K562 (cell line): ENCODE measurements at regions not wholly inside any gene's neighbourhood (a gene's known extent, or its start where the extent isn't known, plus 50 kb on each side); places are given as distances from the start of the nearest gene placed in this dataset.

Experiments used
- ASH1L ChIP-seq: fragments of 450-650 bp; IDR thresholded peaks from 2 replicates; pipeline ENCODE4 v1.6.1; 2018; ENCODE audit warnings: borderline replicate concordance, mild to moderate bottlenecking, low read depth; ENCODE audit not compliant: partially characterized antibody
- CTBP1 ChIP-seq: fragments of 450-650 bp; IDR thresholded peaks from 2 replicates; pipeline ENCODE4 v1.6.1; 2016; ENCODE audit warnings: borderline replicate concordance
- GABPA ChIP-seq: fragments of 200-800 bp; sonication (Bioruptor generic); conservative IDR thresholded peaks from 2 replicates; pipeline ENCODE4 v1.6.1; 2016; ENCODE audit warnings: low read depth, missing genetic modification characterization, missing compliant biosample characterization
- KDM1A ChIP-seq, 2 experiments: fragments of 450-650 bp; IDR thresholded peaks; 2 replicates each; pipeline ENCODE4 v1.6.1; 2016; ENCODE audit warnings: mild to moderate bottlenecking in 2 of 2
- MTF1 ChIP-seq: fragments of 250-450 bp; sonication (Bioruptor Pico); IDR thresholded peaks from 2 replicates; pipeline ENCODE4 v1.9.0; 2021; ENCODE audit warnings: moderate library complexity, mild to moderate bottlenecking, inconsistent platforms, borderline replicate concordance
- NELFE ChIP-seq: IDR thresholded peaks from 2 replicates; pipeline ENCODE4 v1.6.1; 2011; ENCODE audit warnings: mild to moderate bottlenecking; ENCODE audit not compliant: insufficient read depth, insufficient read length
- PPARD ChIP-seq: fragments of 250-450 bp; sonication (Bioruptor Pico); IDR thresholded peaks from 2 replicates; pipeline ENCODE4 v1.8.0; 2022; ENCODE audit warnings: inconsistent platforms, mild to moderate bottlenecking, moderate library complexity
- ZNF354B ChIP-seq: fragments of 250-450 bp; sonication (Bioruptor Pico); IDR thresholded peaks from 2 replicates; pipeline ENCODE4 v1.4.0; 2020
- TF ChIP-seq, protein P1 (sequence below): fragments of 450-650 bp; IDR thresholded peaks from 2 replicates; pipeline ENCODE4 v1.6.1; 2016; ENCODE audit warnings: mild to moderate bottlenecking, moderate library complexity
- TF ChIP-seq, protein P2 (sequence below): fragments of 450-650 bp; IDR thresholded peaks from 2 replicates; pipeline ENCODE4 v1.6.1; 2018; ENCODE audit not compliant: partially characterized antibody

DNA sequence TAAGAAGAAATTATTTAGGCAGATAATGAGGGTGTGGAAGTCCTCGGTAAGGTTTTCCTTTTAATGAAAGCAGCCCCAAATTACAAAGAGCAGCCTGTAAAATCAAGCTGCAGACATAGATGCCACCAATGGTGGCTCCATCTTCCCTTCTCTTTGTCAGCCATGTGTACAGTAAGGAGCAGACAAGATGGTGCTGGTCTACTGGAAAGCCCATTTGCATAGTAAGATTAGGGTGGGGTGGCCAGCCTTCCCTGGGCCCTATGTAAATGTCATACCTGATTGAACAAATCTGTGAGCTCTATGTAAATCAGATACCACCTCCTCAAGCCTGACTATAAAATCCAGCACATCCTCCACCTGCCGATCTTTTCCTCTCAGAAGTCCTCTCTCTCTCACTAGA is 154.4 kb upstream of the SERTAD2 start (continued):
- TF ChIP-seq, protein P1, sequence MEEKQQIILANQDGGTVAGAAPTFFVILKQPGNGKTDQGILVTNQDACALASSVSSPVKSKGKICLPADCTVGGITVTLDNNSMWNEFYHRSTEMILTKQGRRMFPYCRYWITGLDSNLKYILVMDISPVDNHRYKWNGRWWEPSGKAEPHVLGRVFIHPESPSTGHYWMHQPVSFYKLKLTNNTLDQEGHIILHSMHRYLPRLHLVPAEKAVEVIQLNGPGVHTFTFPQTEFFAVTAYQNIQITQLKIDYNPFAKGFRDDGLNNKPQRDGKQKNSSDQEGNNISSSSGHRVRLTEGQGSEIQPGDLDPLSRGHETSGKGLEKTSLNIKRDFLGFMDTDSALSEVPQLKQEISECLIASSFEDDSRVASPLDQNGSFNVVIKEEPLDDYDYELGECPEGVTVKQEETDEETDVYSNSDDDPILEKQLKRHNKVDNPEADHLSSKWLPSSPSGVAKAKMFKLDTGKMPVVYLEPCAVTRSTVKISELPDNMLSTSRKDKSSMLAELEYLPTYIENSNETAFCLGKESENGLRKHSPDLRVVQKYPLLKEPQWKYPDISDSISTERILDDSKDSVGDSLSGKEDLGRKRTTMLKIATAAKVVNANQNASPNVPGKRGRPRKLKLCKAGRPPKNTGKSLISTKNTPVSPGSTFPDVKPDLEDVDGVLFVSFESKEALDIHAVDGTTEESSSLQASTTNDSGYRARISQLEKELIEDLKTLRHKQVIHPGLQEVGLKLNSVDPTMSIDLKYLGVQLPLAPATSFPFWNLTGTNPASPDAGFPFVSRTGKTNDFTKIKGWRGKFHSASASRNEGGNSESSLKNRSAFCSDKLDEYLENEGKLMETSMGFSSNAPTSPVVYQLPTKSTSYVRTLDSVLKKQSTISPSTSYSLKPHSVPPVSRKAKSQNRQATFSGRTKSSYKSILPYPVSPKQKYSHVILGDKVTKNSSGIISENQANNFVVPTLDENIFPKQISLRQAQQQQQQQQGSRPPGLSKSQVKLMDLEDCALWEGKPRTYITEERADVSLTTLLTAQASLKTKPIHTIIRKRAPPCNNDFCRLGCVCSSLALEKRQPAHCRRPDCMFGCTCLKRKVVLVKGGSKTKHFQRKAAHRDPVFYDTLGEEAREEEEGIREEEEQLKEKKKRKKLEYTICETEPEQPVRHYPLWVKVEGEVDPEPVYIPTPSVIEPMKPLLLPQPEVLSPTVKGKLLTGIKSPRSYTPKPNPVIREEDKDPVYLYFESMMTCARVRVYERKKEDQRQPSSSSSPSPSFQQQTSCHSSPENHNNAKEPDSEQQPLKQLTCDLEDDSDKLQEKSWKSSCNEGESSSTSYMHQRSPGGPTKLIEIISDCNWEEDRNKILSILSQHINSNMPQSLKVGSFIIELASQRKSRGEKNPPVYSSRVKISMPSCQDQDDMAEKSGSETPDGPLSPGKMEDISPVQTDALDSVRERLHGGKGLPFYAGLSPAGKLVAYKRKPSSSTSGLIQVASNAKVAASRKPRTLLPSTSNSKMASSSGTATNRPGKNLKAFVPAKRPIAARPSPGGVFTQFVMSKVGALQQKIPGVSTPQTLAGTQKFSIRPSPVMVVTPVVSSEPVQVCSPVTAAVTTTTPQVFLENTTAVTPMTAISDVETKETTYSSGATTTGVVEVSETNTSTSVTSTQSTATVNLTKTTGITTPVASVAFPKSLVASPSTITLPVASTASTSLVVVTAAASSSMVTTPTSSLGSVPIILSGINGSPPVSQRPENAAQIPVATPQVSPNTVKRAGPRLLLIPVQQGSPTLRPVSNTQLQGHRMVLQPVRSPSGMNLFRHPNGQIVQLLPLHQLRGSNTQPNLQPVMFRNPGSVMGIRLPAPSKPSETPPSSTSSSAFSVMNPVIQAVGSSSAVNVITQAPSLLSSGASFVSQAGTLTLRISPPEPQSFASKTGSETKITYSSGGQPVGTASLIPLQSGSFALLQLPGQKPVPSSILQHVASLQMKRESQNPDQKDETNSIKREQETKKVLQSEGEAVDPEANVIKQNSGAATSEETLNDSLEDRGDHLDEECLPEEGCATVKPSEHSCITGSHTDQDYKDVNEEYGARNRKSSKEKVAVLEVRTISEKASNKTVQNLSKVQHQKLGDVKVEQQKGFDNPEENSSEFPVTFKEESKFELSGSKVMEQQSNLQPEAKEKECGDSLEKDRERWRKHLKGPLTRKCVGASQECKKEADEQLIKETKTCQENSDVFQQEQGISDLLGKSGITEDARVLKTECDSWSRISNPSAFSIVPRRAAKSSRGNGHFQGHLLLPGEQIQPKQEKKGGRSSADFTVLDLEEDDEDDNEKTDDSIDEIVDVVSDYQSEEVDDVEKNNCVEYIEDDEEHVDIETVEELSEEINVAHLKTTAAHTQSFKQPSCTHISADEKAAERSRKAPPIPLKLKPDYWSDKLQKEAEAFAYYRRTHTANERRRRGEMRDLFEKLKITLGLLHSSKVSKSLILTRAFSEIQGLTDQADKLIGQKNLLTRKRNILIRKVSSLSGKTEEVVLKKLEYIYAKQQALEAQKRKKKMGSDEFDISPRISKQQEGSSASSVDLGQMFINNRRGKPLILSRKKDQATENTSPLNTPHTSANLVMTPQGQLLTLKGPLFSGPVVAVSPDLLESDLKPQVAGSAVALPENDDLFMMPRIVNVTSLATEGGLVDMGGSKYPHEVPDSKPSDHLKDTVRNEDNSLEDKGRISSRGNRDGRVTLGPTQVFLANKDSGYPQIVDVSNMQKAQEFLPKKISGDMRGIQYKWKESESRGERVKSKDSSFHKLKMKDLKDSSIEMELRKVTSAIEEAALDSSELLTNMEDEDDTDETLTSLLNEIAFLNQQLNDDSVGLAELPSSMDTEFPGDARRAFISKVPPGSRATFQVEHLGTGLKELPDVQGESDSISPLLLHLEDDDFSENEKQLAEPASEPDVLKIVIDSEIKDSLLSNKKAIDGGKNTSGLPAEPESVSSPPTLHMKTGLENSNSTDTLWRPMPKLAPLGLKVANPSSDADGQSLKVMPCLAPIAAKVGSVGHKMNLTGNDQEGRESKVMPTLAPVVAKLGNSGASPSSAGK, result no peak
- TF ChIP-seq ZNF354B (no peak), MTF1 (no peak), CTBP1 (no peak), NELFE (no peak), ASH1L (no peak), PPARD (CRISPR knock-in tag) (no peak), KDM1A (IDR thresholded peaks at IDR 0.05) (peak in 1 of 2 experiments; percentile 17; a peak in 1 of 4 replicates), GABPA (tag) (no peak)
- TF ChIP-seq, protein P2, sequence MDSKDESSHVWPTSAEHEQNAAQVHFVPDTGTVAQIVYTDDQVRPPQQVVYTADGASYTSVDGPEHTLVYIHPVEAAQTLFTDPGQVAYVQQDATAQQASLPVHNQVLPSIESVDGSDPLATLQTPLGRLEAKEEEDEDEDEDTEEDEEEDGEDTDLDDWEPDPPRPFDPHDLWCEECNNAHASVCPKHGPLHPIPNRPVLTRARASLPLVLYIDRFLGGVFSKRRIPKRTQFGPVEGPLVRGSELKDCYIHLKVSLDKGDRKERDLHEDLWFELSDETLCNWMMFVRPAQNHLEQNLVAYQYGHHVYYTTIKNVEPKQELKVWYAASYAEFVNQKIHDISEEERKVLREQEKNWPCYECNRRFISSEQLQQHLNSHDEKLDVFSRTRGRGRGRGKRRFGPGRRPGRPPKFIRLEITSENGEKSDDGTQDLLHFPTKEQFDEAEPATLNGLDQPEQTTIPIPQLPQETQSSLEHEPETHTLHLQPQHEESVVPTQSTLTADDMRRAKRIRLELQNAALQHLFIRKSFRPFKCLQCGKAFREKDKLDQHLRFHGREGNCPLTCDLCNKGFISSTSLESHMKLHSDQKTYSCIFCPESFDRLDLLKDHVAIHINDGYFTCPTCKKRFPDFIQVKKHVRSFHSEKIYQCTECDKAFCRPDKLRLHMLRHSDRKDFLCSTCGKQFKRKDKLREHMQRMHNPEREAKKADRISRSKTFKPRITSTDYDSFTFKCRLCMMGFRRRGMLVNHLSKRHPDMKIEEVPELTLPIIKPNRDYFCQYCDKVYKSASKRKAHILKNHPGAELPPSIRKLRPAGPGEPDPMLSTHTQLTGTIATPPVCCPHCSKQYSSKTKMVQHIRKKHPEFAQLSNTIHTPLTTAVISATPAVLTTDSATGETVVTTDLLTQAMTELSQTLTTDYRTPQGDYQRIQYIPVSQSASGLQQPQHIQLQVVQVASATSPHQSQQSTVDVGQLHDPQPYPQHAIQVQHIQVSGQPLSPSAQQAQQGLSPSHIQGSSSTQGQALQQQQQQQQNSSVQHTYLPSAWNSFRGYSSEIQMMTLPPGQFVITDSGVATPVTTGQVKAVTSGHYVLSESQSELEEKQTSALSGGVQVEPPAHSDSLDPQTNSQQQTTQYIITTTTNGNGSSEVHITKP, result no peak
